Superior temporal gyrus (tissue), 1 donor: ENCODE measurements at regions not wholly inside any gene's neighbourhood (a gene's known extent, or its start where the extent isn't known, plus 50 kb on each side); places are given as distances from the start of the nearest gene placed in this dataset.
"Not testable (repeated sequence)": the region's sequence is repeated elsewhere in the genome, so short reads cannot be mapped to it uniquely, and the experiment has no call there.

Experiments used
- DNase-seq: peaks from one replicate; pipeline ENCODE4 v3.0.0-alpha.2; 2016; ENCODE audit errors: extremely low spot score

DNA sequence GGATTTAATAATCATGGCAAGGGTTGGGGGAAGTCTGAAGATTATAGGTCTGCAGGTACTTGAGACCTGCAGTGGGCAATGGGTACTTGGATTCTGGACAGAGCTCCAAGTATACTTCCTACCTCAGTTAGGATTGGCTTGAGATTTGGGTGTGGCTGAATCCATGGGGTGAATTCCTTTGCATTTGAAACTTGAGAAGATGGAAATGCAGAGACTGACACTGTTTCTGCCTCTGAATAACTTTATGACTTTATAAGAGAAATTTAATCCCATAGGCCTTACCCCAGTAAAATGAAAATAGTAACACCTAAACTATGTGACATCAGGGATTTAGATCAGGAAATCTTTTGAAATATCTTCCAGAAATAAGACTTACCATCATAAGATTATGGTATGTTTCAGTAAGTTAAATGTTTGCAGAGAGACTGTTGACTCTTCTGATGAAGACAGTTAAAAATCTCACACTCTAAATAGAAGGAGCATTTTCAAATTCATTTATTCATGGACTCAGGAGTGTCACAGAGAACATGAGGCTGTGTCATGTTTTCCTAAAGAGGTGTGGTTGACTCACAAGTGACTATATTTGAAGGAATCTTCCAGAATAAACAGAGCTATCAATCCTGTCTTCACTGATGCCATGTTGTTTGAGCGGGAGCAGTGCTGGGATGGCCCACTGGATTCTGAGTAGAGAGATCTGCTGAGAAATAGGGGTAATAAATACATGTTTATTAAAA is 513.5 kb upstream of the NR3C2 start:
- no peak for DNase-seq

DNA sequence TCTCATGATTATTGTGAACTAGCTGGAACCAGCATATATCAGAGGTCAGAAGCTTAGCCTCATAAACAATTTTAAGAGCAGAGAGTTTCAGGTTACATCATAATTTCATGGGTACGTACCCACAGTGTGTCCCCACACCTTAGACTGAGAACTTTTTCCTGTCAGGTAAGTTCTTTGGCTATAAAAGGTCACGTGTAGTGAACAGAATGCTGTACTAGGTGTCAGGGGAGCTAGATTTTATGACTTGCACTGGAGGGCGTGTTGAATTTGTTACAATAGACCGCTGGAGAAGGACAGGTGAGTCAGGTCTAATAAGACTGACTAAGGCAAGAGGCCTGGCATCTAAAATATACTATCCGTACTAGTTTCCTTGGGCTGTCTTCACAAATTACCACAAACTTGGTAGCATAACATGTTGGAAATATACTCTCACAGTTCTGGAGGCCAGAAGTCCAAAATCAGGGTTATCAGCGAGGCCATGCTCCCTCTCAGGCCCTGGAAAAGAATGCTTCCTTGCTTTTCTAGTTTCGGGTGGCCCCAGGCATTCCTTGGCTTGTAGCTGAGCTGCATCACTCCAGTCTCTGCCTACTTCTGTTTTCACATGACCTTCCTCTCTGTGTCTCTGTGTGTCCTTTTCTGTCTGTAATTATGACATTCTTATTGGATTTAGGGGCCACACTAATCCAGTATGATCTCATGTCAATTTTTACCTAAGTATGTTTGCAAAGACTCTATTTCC is 512.0 kb upstream of the NR3C2 start:
- DNase-seq = no peak

DNA sequence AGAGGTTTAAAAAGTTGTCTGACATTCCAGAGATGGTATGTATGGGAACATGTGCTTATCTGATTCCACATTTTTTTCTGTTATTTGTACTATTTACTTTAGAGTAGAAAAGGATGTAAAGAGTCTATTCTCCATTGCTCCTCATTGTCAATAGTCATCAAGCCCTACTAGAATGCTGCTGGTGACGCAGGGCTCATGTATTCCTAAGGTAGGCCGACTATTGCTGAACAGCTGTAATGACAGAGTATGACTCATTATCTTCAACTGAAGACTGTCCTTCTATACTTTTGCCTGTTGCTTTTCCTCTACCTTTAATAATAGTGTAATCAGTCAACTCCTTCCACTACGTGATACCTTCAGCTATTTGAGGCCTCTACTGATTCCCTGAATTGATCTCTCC is 509.1 kb upstream of the NR3C2 start:
- no peak for DNase-seq

DNA sequence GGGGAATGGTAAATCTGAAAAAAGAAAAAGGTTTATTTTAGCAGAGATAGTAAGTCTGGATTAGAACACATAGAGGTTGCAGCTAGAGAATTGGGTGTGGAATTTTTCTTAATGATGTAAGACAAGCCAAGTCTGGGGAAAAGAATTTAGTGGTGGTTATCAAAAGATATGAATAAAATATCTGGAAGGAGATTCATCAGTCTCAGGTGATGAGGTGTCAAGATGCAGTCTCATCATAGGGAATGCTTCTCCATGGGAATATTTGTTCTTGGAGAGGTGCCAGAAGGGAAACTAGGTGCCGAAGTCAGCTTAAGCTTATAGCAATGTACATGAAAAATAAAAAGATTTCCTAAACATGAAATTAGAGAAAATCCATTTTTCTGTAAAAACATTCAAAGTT is 504.1 kb upstream of the NR3C2 start:
- no peak for DNase-seq

DNA sequence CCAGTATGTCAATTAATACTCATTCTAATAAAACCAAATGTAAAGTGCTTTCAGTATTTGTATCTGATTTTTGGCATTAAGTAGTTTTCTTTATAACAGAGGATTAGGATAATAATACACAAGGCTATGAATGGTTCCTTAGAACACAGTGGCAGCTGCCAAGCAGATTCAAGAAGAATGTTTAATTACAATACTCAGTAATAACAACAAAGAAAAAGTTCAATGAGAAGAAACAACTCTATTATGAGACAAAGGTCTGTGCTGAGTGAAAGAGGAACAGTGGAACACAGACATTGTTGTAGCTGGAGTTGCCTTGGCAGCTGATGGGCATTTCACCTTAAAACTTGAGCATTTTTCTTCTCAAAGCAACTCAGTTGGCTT is 502.6 kb upstream of the NR3C2 start:
- DNase-seq = no peak

DNA sequence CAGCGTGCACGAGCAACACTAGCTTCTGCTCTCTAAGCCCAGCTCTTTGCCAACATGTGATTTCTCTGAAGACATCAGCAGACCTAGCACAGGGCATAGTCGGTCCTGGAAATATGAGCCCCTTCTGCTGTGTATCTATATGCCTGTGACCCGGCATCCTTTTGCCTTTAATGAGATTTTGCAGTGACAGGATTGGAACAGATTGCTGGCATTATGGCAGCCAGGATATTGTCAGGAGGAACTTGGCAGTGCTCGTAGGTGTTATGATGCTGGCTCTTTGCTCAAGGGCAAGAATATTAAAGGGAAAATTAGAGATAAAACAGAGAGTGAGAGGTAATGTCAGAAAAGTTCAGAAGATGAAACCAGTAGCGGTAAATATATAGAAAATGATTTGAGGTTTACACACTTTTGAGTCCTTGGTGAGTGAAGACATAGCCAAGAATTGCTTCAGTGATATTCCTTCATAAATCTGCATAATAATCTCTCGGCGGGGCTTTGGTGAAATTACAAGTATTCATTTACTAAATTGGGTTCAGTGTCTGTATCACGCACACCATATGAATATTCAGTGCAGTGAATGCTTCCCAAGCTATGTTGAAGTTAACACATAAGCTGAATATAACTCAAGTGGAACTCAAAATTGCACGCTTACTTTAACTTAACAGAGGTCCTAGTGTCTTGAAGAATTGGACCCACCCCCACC is 502.1 kb upstream of the NR3C2 start:
- no peak for DNase-seq

DNA sequence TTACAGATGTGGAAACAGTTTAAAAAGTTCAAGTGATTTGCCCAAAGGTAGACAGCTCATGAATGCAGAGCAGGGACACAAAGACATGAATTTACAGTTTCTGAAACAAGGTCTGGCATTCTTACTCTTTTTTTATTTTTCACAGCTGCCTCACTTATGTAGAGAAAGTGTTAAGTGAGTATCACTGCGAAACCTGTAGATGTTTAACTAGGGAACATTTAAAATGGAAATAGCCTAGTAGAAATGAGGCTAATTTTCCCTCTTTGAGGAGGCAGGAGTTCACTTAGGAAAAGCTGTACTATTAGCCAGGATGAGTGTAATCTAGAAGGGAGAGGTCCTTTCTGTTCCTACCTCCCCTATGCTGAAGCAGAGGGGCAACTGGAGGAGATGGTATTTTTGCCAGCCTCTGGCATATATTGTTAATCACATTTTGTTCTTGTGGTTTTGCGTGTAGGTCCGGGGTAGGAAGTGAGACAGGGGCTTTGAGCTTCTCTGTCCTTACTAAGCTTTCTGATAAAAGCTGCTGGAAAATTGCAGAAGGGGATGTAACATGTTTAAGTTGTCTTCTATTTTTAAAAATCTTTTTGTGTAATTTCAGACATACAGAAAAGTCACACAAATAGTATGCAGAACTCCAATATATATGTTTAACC is 492.8 kb upstream of the NR3C2 start:
- DNase-seq = no peak

DNA sequence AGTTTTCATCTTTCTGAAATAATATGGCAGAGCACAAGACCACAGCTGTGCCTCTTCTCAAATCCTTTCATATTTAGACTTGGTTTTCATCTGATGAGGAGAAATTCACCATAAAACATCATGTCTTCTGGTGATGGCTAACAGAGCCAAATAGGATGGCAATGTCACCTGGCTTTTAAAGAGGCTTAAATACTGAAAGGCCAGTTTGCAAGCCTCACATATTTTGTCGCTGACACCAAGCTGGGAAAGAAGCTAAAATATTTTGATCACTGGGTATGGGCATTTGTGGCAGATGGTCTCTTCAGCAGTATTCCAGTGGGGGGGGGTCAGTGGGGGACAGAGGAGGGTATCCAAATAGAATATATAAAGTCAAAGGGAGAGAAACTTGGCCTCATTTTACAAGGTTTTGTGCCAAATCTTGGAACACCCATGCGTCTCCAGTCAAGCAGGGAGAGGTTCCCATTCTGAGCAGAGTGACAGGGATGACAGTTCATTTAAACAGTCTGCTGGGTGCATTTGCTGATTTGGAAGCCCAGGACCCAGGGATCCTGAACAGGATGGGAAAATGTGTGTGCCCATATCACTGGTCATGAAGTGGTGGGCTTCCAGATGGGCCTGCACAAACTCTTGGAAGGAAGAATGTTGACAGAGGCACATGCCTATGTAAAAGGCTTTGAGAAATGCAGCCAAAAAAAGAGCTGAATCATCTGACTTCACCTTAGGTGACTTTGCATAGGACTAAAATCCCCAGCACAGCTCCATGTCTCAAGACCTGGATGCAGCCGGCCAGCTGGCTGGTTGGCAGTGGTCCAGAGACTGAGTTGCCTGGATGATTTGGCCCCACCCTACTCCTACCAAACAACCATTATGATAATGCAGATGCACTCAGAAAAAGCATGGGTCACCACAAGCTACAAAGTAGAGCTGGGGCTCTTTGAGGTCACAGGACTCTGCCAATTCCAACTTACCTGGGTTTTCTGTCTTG is 484.4 kb upstream of the NR3C2 start:
- no peak for DNase-seq

DNA sequence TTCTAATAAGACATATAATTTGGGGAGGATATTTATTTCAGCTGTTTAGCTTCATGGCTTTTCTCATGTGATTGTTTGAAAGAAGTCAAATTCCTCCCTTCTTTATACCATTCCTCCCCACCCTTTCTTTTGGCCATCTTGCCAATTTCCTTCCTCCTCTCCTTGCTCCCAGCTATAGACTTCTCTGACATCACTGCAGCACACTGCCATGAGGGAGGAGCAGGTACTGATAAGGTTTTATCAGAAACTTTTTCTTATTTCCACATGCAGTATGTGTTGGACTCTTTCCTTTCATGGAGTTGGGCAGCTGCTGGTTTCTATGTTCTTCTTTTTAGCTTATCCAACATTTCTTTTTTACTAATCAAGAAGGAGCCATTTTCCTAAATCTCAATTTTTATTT is 481.7 kb upstream of the NR3C2 start:
- no peak for DNase-seq

DNA sequence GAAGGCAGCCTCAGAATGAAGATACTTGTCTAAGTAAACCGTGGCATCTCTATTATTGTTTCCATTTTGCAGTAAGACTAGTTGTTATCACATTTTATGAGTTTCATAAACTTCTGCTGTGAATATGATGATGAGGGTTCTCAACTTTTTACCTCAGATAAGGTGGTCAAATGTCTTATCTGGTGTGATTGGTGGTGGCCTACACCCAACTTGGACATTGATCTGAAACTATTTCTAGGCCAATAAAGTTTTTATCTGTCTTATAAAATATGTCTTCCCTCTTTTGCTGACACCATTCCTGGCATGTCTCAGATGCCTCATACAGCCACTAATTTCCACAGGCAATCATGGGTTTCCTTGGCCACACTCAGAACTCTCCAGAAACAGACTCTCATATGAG is 480.3 kb upstream of the NR3C2 start:
- DNase-seq = no peak

DNA sequence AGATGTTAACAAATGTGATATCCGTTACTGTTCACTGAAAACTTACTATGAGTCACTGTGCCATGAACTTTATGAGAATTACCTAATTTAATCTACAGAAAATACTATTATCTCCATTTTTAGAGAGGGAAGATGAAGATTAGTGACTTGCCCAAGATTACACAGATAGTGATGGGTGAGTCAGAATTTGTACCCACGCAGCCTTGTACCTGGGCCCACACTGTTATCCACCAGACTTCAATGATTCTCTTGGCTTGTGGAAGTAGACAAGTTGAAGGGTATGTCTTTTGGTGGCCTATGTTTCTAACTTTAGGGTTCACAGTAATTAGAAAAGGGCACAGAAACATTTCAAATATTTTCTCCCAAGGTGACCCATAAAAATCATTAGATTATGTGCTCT is 472.5 kb upstream of the NR3C2 start:
- DNase-seq = no peak

DNA sequence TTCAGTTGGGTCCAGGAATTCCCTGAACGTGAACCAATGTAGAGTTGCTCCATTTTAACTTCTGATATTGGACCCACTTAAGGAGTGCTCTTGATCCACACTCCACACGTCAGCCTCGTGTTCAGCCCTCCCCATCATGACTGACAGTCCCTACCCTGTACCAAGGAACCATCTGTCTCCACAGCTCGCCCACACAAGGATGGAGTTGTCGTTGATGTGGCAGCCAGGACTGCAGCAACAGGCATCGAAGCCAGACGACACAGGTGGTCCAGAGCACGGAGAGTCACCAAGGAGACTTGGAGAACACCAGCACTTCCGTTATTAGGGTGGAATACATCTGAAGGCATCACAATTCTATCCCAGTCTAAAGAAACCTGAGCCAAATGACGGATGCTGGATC is 472.1 kb upstream of the NR3C2 start:
- DNase-seq = no peak

DNA sequence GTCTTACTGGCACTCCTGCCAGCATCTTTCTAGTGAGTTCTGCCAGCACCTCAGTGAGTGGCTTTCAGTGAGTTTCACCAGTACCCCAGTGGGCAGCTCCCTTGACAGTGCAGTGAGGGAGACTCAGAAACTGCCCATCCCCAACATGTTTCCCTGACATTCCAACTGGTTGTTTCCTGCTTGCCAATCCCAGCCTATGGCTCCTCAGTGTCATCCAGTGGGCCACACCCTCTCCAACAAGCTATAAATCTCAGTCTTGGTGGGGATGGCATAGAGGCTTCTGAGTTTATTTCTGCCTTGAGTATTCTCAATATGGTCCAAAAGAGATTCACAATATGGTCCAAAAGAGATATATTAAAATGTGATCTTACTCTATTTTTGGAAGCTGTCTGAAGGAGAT is 461.2 kb upstream of the NR3C2 start:
- no peak for DNase-seq

DNA sequence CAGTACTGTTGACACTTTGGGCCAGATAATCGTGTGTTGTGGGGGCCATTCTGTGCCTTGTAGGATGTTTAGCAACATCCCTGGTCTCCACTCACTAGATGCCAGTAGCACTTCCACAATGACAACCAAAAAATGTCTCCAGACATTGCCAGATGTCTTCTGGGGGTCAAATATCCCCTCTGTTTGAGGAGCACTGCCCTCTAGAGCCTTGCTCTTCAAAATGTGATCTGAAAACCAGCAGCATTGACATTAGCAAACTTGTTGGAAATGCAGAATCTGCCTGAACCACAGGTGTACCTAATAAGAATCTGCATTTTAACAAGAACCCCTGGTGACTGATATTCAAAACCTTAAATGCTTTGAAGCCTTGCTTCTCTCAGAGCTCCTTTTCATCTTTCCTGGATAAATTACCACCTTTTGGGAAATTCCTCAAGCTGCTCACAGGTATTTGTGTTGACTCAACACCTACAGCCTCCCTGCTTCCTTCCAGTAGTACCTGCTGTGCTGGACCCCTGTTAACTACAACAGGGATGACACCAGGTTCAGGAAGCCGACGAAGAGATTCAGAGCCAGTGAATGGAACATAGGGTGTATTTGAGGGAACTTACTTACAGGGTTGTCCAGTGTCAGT is 459.0 kb upstream of the NR3C2 start:
- DNase-seq = no peak

DNA sequence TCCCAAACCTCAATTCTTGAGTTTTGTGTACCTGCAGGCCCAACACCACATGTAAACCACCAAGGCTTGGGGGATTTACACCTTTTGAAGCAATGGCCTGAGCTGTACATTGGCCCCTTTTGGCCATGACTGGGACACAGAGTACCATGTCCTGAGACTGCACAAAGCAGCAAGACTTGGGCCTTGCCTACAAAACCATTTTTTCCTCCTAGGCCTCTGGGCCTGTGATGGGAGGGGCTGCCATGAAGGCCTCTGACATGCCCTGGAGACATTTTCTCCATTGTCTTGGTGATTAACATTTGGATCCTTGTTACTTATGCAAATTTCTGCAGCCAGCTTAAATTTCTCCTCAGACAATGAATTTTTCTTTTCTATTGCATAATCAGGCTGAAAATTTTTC is 455.9 kb upstream of the NR3C2 start:
- DNase-seq = not testable (repeated sequence)

DNA sequence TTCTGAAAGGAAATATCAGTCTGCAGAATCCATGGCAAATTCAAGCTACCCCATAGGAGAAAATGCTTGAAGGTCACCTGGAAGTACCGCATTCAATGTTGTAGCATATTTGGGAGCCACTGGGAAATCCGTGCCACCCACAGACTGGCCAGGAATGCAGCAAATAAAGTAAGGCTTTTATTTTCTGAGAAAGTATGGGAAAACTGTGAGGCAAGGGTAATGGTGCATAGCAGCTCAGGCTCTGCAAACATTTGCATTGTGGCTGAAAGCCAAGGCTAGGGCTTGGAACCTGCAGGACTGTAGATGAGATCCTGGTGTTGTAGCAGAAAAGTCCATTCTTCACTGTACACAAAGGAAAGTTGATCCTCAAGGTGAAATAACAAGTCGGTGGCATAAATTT is 450.9 kb upstream of the NR3C2 start:
- DNase-seq = no peak

DNA sequence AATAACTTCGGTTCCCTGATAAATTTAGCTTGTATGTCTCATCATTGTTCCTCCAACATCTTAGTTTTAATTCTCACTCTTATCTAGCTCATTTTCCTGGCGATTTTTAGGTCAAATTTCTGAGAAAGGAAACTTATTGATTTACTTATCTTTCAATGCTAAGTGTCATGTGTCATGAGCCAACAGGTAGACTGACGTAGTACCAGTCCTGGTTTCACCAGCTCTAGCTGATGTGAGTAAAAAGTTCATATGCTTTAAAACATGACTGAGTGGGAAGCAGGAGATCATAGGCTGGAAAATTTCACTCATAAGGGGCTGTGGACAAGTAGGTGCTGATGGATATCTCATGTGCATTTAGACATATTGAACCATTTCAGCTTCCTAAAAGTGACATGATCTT is 441.7 kb upstream of the NR3C2 start:
- DNase-seq = no peak

DNA sequence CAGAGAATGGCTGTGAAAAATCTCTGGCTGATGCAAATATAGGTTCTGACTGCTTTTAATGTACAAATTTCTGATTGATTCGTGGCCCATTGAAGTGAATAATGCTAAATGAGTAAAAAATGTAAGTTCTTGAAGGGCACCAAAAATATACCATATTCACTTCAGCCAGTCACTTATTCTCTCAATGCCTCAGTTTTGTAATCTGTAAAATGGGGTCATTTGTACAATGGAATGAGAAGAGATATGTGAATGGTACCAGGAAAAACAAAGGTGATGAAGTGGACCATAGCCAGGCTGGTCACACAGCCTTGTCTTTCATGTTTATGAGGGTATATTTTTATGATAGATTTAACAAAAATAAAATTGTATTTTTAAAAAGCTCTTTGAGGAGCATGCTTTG is 441.2 kb upstream of the NR3C2 start:
- no peak for DNase-seq

DNA sequence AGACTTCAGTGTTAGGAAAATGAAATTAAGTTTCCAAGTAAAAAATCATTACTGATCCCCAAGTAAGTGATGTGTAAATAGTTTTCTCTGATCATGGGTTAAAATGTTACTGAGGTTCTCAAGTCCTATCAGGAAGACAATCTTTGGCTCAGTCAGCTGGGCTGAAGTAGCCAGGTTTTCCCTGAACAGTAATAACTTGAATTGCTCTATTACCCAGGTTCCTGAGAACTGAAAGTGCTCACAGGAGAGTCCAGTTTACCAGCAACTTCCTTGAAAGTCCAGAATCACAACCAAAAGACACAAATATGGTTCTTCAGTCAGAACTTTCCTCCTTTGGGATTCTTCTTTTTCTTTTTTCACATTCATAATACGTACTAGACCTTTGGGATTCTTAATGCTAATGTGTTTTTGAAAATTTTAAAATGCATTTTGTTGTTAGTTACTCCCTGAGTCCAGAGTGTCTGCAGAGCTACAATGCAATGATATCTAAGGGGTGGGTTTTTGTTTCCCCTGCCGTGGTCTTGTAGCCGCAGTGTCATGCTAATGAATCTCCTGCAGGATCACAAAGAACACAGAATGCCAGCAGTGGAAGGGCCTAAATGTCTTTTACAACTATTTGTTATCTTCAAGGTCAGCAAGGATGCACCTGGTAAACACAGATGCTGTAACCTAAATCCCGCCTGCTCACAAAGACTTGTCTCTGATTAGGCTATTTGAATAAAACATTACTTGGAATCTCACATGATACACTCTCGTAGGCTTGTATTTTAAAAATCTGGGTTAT is 439.8 kb upstream of the NR3C2 start:
- no peak for DNase-seq

DNA sequence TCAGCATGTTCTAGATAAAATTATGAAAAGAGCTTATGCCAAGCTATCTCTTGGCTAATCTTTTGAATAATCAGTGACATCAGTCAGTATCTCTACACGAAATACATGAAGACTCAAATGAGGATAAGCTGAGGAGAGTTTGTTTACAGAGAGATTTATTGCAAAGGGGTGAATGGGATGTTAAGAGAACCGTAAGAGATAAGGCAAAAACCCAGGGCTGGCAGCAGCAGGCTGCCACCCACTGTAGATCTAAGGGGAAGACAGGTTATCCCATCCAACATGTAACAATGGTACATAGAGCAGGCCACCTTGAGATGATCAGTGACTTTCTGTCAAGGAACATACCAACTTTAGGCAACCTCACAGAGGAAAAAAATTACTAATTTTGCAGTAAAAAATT is 432.1 kb upstream of the NR3C2 start:
- DNase-seq = no peak
